Mesenteric fat pad (tissue), 1 donor: ENCODE measurements at regions not wholly inside any gene's neighbourhood (a gene's known extent, or its start where the extent isn't known, plus 50 kb on each side); places are given as distances from the start of the nearest gene placed in this dataset.
A peak's percentile ranks its signal among the peaks of the same experiment; 100 is the strongest.
"Not testable (repeated sequence)": the region's sequence is repeated elsewhere in the genome, so short reads cannot be mapped to it uniquely, and the experiment has no call there.

Experiments
- DNase-seq: peaks from one replicate; pipeline ENCODE4 v3.0.0-alpha.2; 2020; ENCODE audit warnings: low spot score
- donor health status: DM: yes; HTN: yes; CAD: no.

DNA sequence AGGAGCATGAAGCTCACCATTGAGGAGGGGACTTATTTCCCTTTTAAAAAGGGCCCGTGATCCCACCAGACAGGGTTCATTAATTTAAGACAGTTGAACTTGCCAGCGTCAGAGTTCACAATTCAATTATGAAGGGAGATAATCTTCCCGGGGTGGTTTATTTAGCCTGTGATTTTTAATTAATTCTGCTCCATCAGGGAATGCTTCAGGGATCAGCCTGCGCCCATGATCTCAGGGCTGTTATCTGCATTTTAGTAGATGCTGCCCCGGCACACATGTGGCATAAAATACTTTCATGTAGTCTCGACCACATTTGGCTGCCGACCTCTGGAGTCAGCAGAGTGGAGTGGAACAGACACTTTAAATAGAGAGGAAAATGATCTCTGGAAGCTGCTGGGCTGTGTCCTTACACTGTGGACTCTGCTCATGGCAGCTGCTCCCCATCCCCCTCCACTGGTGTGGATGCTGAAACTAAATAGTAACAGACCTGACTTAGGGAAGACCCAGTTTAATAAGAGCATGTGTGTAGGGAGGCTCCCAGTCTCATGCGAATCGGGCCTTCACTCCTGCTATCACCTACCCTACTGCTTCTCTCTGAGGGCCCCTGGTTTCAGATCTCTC lies 256.9 kb downstream of the TEX29 start:
- DNase-seq = no peak

GRCh38 chr13:111577956-111578605 lies 257.6 kb downstream of the TEX29 start:
- no peak for DNase-seq

DNA sequence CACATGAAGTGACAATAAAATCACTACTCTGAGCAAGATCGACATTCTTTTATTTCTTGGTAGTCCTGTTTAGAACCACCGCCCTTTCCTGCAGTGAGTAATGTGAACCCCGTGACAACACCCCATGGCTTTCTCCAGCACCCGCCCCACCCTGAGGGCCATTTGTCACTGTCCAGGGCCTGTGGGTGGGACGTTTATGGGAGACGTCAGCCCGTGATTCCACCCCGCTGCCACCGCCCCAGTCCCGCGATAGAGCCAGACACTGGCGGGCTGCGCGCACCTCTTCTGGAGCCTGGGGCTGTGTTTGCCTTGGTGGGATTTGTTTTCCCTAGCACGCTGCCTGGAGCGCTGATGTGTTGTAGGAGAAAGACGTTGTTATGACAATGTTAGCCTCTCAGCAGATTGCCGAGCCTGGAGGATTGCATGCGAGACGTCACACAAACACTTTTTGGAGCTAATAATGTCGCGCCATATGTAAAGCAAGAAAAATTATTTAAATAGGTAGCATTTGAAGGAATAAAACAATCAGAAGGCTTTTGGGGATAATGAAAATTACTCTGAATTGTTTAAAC lies 263.7 kb downstream of the TEX29 start:
- DNase-seq = peak; percentile 76

GRCh38 chr13:111584870-111585269 lies 264.4 kb downstream of the TEX29 start:
- no peak for DNase-seq

DNA sequence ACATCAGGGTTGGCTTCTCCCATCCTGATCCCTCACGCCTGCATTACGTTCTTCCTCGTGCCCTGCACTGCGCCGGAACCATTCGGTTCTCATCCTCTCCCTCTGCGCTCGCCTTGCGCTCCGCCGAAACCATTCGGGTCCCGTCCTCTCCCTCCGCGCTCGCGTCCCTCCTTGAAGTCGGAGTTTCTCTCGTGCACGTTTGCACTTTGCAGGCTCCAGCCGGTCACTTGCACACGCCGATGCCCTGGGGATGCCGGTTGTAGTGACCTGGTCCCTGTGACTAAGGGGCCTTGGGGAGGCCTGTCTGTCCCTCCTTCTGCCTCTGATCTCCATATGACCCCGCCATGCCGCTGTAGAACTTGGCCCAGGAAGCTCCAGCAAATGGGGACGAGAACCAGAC lies 265.8 kb downstream of the TEX29 start:
- DNase-seq = peak; percentile 59

DNA sequence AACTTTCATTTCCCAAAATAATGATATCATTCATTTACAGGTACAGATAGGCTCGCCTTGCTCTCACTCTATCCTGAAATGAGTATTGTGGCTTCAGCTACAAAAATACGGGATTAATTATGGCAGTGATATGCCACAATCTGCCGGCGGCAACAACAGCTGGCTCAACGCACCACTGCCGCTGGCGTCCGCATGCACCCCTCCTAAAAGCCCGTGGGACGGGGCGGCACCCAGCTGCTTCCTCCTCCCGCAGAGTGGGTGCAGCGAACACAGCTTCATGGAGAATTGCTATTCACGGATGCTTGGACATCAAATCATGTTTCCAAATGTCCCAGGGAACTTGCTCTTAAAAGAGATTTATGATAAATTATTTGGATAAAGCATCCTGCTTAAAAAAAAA lies 266.8 kb downstream of the TEX29 start:
- no peak for DNase-seq

- no peak for DNase-seq
These were observed 268.9 kb downstream of the TEX29 start for GRCh38 chr13:111589321-111589720.

DNA sequence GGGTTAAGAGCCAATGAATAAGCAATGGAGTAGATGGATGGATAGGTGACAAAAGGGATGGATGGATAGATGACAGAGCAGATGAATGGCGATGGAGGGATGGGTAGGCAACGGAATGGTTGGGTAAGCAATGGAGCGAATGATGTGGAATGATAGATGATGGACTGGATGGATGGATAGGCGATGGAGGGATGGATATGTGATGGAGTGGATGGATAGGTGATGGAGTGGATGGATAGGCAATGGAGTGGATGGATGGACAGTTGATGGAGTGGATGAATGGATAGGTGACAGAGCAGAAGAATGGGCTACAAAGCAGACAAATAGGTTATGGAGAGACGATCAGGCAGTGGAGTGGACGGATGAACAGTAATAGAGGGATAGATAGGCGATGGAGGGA lies 269.6 kb downstream of the TEX29 start:
- no peak for DNase-seq

- peak; percentile 82 for DNase-seq
These were observed 270.4 kb downstream of the TEX29 start for GRCh38 chr13:111590796-111591195.

- DNase-seq = not testable (repeated sequence)
These were observed 273.0 kb downstream of the TEX29 start for GRCh38 chr13:111593490-111593889.

- no peak for DNase-seq
These were observed 274.2 kb downstream of the TEX29 start for GRCh38 chr13:111594606-111595005.

DNA sequence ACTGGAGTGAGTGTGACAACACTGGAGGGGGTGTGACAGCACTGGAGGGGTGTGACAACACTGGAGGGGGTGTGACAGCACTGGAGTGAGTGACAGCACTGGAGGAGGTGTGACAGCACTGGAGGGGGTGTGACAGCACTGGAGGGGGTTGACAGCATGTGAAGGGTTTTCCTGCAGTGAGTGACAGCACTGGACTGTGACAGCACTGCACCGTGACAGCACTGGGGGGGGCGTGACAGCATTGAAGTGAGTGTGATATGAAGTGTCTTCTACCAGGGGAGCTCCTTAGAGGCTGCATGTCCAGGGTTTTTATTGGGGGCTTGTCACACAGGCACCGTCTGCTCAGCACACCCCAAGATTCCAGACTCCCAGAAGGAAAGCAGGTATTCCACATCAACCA lies 274.8 kb downstream of the TEX29 start:
- DNase-seq = no peak

DNA sequence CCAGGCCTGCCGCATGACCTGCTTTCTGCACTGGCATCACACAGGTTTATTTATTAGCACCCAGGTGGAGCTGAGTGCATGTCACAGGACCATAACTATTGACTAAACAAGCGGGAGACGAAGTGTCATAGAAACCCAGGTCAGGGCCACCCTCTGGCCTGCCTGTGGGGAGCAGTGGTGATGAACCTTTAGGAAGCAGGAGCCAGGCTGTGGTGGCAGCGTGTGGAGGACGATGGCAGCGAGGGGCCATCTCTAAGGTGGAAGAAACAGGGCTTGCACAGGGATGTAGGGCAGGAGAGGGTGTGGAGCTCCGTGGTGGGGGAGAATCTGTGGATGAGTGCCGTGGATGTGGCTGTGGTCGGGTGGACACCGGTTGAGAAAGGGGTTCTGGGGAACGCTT lies 275.3 kb downstream of the TEX29 start:
- no peak for DNase-seq

GRCh38 chr13:111597191-111597611 lies 276.8 kb downstream of the TEX29 start:
- no peak for DNase-seq

- DNase-seq = no peak
These were observed 277.2 kb downstream of the TEX29 start for GRCh38 chr13:111597618-111598017.

GRCh38 chr13:111598747-111599146 lies 278.3 kb downstream of the TEX29 start:
- no peak for DNase-seq

DNA sequence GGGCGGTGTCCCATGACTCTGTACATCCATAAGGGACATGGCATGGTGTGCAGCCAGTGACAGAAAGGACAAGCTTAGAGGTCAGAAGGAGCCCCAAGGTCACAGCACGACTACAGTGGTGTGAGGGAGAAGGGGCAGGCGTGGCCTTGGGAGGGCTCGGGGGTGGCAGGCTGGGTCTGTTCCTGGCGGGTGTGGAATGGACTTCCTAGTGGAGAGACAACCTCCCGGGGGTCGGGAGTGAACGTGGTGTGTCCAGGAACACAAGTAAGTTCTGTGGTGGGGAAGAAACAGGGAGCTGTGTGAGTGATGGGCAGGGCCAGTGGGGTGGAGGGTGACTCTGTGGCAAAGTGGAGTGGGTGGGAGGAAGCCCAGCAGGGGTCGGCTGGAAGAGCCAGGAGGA lies 279.3 kb downstream of the TEX29 start:
- DNase-seq = peak; percentile 82

DNA sequence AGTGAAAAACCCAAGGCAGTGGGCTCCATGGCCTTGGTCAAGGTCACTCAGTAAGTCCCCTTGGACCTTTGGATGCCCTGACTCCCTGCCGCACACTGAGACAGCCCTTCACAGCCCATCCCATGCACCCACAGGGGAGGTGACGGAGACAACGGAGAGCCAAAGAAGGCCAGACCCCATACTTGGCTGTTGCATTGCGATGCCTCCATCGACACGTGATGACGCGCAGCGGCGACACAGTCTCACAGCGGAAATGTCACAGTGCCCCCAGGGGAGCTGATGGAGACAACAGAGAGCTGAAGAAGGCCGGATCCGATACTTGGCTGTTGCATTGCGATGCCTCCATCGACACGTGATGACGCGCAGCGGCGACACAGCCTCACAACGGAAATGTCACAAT lies 282.4 kb downstream of the TEX29 start:
- DNase-seq = no peak

DNA sequence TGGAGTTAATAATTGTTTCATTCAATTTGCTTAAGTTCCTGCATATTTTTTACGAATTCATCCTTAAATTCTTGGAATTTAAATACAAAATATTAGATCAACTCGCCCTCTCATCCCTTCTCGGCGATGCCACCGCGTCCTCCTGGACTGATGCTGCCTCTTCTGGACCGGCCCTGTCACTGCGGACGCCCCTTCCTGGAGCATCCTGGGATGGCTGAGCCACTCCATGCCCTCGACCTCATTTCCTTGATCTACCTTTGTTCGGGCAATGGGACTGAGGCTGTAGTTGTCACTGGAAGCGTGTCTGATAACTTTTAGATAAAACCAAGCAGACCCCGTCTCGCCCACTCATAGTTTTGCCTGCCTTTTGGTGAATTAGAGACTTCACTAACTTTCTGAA lies 283.7 kb downstream of the TEX29 start:
- no peak for DNase-seq

GRCh38 chr13:111608556-111608955 lies 288.1 kb downstream of the TEX29 start:
- no peak for DNase-seq

GRCh38 chr13:111609631-111610030 lies 289.2 kb downstream of the TEX29 start:
- no peak for DNase-seq

DNA sequence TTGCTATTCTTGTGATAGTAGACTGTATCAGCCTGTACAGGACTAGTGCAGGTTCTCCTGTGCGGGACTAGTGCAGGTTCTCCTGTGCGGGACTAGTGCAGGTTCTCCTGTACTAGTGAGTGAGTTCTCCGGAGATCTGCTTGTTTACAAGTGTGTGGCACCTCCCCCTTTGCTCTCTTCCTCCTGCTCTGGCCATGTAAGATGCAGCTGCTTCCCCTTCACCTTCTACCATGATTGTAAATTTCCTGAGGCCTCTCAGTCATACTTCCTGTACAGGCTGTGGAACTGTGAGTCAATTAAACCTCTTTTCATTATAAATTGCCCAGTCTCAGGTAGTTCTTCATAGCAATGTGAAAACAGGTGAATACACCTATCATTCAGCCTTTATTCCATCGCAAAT lies 289.6 kb downstream of the TEX29 start:
- DNase-seq = no peak

DNA sequence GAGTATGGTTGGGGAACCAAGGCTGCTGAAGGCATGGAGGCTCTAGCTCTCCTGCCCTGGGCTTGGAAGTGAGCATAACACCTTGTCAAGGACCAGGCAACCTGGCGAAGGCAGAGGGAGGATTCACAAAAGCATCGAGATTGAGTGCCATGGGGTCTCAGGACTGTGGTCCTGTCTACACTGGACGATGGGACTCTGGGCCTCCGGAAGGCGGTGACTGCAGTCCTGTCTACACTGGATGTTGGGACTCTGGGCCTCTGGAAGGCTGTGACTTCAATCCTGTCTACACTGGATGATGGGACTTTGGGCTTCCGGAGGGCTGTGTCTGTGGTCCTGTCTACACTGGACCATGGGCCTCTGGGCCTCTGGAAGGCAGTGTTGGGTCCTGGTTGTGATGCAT lies 290.4 kb downstream of the TEX29 start:
- DNase-seq = no peak
